Suprapubic skin (tissue), 4 donors: ENCODE measurements at regions not wholly inside any gene's neighbourhood (a gene's known extent, or its start where the extent isn't known, plus 50 kb on each side); places are given as distances from the start of the nearest gene placed in this dataset.
"Not testable (repeated sequence)": the region's sequence is repeated elsewhere in the genome, so short reads cannot be mapped to it uniquely, and the experiment has no call there.

Experiments
- DNase-seq, 2 donors: peaks; one replicate each; pipeline ENCODE4 v3.0.0-alpha.2; 2019; ENCODE audit warnings: low spot score in 2 of 2
- H3K27ac ChIP-seq: fragments of 200-600 bp; sonication (generic); one replicate; pipeline ENCODE4 v1.5.1; 2019
- H3K27me3 ChIP-seq: fragments of 200-600 bp; sonication (generic); one replicate; pipeline ENCODE4 v1.5.1; 2019
- H3K36me3 ChIP-seq: fragments of 200-600 bp; sonication (generic); one replicate; pipeline ENCODE4 v1.5.1; 2019
- H3K4me1 ChIP-seq: fragments of 200-600 bp; sonication (generic); one replicate; pipeline ENCODE4 v1.5.1; 2019
- H3K4me3 ChIP-seq: fragments of 200-600 bp; sonication (generic); one replicate; pipeline ENCODE4 v1.5.1; 2019; ENCODE audit warnings: mild to moderate bottlenecking
- H3K9me3 ChIP-seq: fragments of 200-600 bp; sonication (generic); one replicate; pipeline ENCODE4 v1.5.1; 2019
- EP300 ChIP-seq: sonication (generic); formaldehyde crosslinking; IDR thresholded peaks from one replicate; pipeline ENCODE4 v1.6.1; 2017; ENCODE audit warnings: antibody characterized with exemption
- POLR2A ChIP-seq, 2 donors: fragments of 450-650 bp; IDR thresholded peaks; one replicate each; pipeline ENCODE4 v1.6.1; 2017; ENCODE audit warnings: antibody characterized with exemption in 2 of 2, mild to moderate bottlenecking in 2 of 2, moderate library complexity in 2 of 2
- POLR2AphosphoS5 ChIP-seq, 3 donors: sonication (generic); formaldehyde crosslinking; IDR thresholded peaks; one replicate each; pipeline ENCODE4 v1.6.1; 2017; ENCODE audit warnings: antibody characterized with exemption in 3 of 3
- WGBS: methylation state at CpG from one replicate; pipeline ENCODE4 v1.1.5; 2018; 5-methylcytosine and 5-hydroxymethylcytosine counted together
- TF ChIP-seq, protein P1 (sequence below), 2 donors: fragments of 200-600 bp in 1 of 2; fragments of 450-650 bp in 1 of 2; sonication (generic) in 1 of 2; IDR thresholded peaks; one replicate each; pipeline ENCODE4 v1.5.1; 2016 to 2019; ENCODE audit warnings: antibody characterized with exemption in 2 of 2, mild to moderate bottlenecking in 1 of 2, moderate library complexity in 1 of 2

DNA sequence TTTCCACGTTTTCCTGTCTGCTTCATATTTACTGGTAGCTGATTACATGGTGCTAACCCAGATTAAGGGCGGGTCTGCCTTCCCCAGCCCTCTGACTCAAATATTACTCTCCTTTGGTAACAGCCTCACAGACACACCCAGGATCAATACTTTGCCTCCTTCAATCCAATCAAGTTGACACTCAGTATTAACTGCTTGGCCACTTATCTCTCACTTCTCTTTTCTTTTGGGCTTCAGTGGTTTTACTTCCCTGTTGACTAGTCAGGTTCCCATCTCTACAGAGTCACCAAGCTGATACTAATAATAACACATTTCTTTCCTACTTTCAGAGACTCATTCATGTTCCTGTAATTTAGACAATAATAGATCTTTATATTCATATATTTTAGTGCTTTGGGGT lies 302.2 kb upstream of the MAP2 start:
- no peak for TF ChIP-seq POLR2A (IDR thresholded peaks at IDR 0.05)
- no peak for TF ChIP-seq EP300
- no peak for TF ChIP-seq POLR2AphosphoS5 (IDR thresholded peaks at IDR 0.05)
- Histone ChIP-seq H3K27ac (no peak overlapping the region), H3K36me3 (no peaks in the 10 kb centered on the region), H3K27me3 (no peaks in the 10 kb centered on the region), H3K4me3 (no peak overlapping the region), H3K9me3 (no peaks in the 10 kb centered on the region), H3K4me1 (no peaks in the 10 kb centered on the region)
- WGBS: 69% methylated on average over 2 of the region's 2 CpGs
- no peak for DNase-seq

DNA sequence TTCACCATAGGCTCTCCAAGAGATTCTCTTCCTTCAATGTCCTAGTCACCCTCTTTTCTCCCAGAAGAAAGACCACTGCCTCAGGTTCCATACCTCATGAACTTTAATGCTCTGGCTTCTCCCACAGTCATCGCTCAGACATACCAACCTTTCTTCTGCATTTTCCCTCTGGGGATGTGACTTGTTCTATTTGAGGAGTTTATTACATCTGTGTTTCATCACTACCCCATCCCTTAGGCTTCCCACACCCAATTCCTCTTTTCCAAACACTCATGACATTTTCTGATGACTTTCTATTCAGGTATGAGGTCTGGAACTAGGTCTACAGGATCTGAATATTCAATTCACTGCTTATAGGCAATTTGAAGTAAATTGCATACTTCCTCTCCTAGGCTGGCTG lies 298.6 kb upstream of the MAP2 start:
- no peaks in the 10 kb centered on the region for H3K27me3 ChIP-seq
- no peaks in the 10 kb centered on the region for H3K36me3 ChIP-seq
- H3K27ac ChIP-seq: no peak overlapping the region
- 50% methylated on average over 1 of the region's 1 CpG for WGBS
- no peaks in the 10 kb centered on the region for H3K9me3 ChIP-seq
- no peak for DNase-seq
- no peaks in the 10 kb centered on the region for H3K4me1 ChIP-seq
- H3K4me3 ChIP-seq: no peak overlapping the region
- TF ChIP-seq, protein P1, sequence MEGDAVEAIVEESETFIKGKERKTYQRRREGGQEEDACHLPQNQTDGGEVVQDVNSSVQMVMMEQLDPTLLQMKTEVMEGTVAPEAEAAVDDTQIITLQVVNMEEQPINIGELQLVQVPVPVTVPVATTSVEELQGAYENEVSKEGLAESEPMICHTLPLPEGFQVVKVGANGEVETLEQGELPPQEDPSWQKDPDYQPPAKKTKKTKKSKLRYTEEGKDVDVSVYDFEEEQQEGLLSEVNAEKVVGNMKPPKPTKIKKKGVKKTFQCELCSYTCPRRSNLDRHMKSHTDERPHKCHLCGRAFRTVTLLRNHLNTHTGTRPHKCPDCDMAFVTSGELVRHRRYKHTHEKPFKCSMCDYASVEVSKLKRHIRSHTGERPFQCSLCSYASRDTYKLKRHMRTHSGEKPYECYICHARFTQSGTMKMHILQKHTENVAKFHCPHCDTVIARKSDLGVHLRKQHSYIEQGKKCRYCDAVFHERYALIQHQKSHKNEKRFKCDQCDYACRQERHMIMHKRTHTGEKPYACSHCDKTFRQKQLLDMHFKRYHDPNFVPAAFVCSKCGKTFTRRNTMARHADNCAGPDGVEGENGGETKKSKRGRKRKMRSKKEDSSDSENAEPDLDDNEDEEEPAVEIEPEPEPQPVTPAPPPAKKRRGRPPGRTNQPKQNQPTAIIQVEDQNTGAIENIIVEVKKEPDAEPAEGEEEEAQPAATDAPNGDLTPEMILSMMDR (IDR thresholded peaks at IDR 0.05): no peak
- TF ChIP-seq POLR2A (IDR thresholded peaks at IDR 0.05) (no peak), POLR2AphosphoS5 (IDR thresholded peaks at IDR 0.05) (no peak), EP300 (no peak)

DNA sequence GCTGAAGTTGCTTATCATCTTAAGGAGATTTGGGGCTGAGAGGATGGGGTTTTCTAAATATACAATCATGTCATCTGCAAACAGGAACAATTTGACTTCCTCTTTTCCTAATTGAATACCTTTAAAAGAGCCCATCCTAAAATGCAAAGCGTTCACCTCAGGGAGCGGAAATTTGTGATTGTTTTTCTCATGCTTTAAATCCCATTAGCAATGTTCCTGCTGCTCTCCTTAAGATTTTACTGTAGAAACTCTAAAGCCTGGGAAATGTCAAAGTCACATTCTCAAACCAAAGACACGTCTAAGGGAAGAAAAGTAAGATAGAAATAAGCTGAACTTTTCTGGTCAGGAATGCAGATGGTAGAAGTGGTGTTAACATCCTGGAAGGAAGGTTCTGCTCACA lies 285.8 kb upstream of the MAP2 start:
- WGBS: 68% methylated on average over 3 of the region's 3 CpGs
- H3K4me3 ChIP-seq: no peak overlapping the region
- no peak for TF ChIP-seq EP300
- TF ChIP-seq, protein P1 (IDR thresholded peaks at IDR 0.05): no peak
- no peak for TF ChIP-seq POLR2A (IDR thresholded peaks at IDR 0.05)
- TF ChIP-seq POLR2AphosphoS5 (IDR thresholded peaks at IDR 0.05): no peak
- no peaks in the 10 kb centered on the region for H3K27me3 ChIP-seq
- H3K9me3 ChIP-seq: no peaks in the 10 kb centered on the region
- H3K27ac ChIP-seq: no peak overlapping the region
- no peak for DNase-seq
- no peaks in the 10 kb centered on the region for H3K4me1 ChIP-seq
- no peaks in the 10 kb centered on the region for H3K36me3 ChIP-seq

DNA sequence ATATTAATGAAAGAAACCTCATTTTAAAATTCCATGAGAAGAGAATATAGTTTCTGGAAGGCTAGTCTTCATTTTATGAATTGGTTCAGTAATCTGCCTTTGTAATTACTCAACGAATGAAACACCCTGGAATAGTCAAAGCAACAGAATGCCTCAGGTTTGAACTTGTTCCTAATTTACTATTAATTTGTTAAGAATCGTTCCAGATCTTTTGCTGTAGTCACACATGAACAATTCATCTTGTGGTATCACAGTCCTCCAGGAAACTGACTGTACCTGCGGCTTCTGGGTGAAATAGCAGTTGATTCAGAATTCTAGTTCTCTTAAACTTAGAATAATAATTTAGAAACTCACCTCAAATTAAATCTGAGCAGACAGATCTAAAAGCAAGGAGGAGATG lies 282.7 kb upstream of the MAP2 start:
- no peaks in the 10 kb centered on the region for H3K36me3 ChIP-seq
- H3K4me3 ChIP-seq: no peak overlapping the region
- no peaks in the 10 kb centered on the region for H3K4me1 ChIP-seq
- TF ChIP-seq, protein P1 (IDR thresholded peaks at IDR 0.05): no peak
- TF ChIP-seq POLR2AphosphoS5 (IDR thresholded peaks at IDR 0.05) (no peak), EP300 (no peak), POLR2A (IDR thresholded peaks at IDR 0.05) (no peak)
- H3K9me3 ChIP-seq: no peaks in the 10 kb centered on the region
- WGBS: 40% methylated on average over 3 of the region's 3 CpGs
- H3K27me3 ChIP-seq: no peaks in the 10 kb centered on the region
- DNase-seq: no peak
- no peak overlapping the region for H3K27ac ChIP-seq

DNA sequence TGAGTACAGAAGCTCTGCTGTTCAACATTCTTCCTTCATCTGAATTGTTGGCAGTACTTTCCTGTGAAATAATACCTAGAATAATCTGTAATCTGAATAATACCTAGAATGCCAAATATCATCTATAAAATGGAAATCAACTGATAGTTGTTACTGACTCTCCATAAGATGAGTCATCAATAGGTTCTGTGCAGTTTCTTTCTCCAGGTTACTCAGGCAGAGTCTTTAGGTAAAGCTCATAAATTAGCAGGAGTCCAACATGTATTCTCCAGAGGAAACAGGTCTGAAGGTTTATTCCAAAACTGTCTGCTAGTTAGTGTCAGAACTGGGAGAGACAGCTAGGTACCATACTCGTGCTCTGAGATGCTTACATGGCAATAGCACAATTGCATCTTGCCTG lies 282.0 kb upstream of the MAP2 start:
- Histone ChIP-seq H3K27me3 (no peaks in the 10 kb centered on the region), H3K4me3 (no peak overlapping the region), H3K9me3 (no peaks in the 10 kb centered on the region), H3K4me1 (no peaks in the 10 kb centered on the region), H3K27ac (no peak overlapping the region), H3K36me3 (no peaks in the 10 kb centered on the region)
- 73% methylated on average over 1 of the region's 1 CpG for WGBS
- no peak for DNase-seq
- TF ChIP-seq EP300 (no peak), POLR2AphosphoS5 (IDR thresholded peaks at IDR 0.05) (no peak), POLR2A (IDR thresholded peaks at IDR 0.05) (no peak)
- TF ChIP-seq, protein P1 (IDR thresholded peaks at IDR 0.05): no peak

DNA sequence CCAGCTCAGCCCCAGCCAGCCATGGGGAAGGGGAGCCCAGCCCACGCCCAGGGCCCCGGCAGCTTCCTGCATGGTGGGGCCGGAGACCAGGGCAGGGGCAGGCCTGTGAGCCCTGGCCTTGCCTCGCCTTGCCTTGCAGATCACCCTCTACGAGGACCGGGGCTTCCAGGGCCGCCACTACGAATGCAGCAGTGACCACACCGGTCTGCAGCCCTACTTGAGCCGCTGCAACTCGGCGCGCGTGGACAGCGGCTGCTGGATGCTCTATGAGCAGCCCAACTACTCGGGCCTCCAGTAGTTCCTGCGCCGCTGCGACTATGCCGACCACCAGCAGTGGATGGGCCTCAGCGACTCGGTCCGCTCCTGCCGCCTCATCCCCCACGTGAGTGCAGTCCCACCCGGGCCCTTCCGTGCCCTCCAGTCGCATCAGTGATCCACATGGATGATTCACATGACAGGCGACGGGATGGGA lies 278.6 kb upstream of the MAP2 start:
- not testable (repeated sequence) for H3K27ac ChIP-seq, H3K4me1 ChIP-seq, H3K36me3 ChIP-seq, H3K9me3 ChIP-seq, H3K27me3 ChIP-seq, H3K4me3 ChIP-seq, DNase-seq
- WGBS: 94% methylated on average over 30 of the region's 30 CpGs
